ENCODE measurements at regions not wholly inside any gene's neighbourhood (a gene's known extent, or its start where the extent isn't known, plus 50 kb on each side); places are given as distances from the start of the nearest gene placed in this dataset.
"Not testable (repeated sequence)": the region's sequence is repeated elsewhere in the genome, so short reads cannot be mapped to it uniquely, and the experiment has no call there.

- Histone ChIP-seq H3K4me3 (ENCODE audit: low read length, poor library complexity, severe bottlenecking) (no peak overlapping the region), H3K36me3 (ENCODE audit: insufficient read depth, low read length) (no peaks in the 10 kb centered on the region), H3K4me2 (ENCODE audit: low read depth, low read length, poor library complexity, severe bottlenecking) (no peak overlapping the region), H2AFZ (ENCODE audit: low read length) (no peak overlapping the region), H3F3A (ENCODE audit: low read depth) (no peaks in the 10 kb centered on the region), H3K9ac (ENCODE audit: low read depth, low read length, poor library complexity, severe bottlenecking) (no peak overlapping the region), H3K79me2 (ENCODE audit: insufficient read depth, low read length) (no peaks in the 10 kb centered on the region), H3K4me1 (ENCODE audit: insufficient read depth, low read length, poor library complexity, severe bottlenecking) (no peaks in the 10 kb centered on the region), H3K9me3 (ENCODE audit: insufficient read depth, low read depth, low read length) (no peaks in the 10 kb centered on the region), H4K20me1 (ENCODE audit: insufficient read depth, low read length, poor library complexity, severe bottlenecking) (no peaks in the 10 kb centered on the region), H3K27me3 (ENCODE audit: insufficient read depth, low read length, poor library complexity, severe bottlenecking) (no peaks in the 10 kb centered on the region), H3K9me2 (replicated peaks; ENCODE audit: low read depth, low read length) (no peaks in the 10 kb centered on the region)
- TF ChIP-seq EZH2phosphoT487 (IDR thresholded peaks at IDR 0.05; ENCODE audit: borderline replicate concordance) = no peak
- no peak for TF ChIP-seq CTCF (conservative IDR thresholded peaks at IDR 0.05; ENCODE audit: low read length)
Observed at GRCh38 chr9:38329968-38330367, 62.5 kb upstream of the ALDH1B1 start.

DNA sequence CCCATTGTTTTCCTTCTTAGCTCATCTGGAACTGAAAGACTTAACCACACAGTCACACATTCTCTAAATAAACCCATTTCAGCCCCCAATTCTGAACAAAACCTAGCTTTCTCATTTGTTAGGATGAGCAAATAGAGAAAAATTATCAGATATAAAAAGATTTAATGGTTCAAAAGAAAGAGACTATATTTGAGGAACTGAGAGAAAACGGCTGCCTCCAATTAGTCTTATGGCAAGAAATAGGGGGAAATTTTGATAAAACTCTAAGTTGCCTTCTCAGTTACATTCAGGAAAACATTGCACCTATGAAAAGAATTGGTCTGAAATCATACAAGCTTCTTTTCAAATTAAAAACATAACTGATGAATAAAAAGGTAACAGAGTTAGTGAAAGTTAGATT is 63.7 kb upstream of the ALDH1B1 start:
- H3K9ac ChIP-seq (ENCODE audit: low read depth, low read length, poor library complexity, severe bottlenecking) = no peak overlapping the region
- no peaks in the 10 kb centered on the region for H3F3A ChIP-seq (ENCODE audit: low read depth)
- no peaks in the 10 kb centered on the region for H3K9me3 ChIP-seq (ENCODE audit: insufficient read depth, low read depth, low read length)
- H3K27me3 ChIP-seq (ENCODE audit: insufficient read depth, low read length, poor library complexity, severe bottlenecking) = no peaks in the 10 kb centered on the region
- no peaks in the 10 kb centered on the region for H4K20me1 ChIP-seq (ENCODE audit: insufficient read depth, low read length, poor library complexity, severe bottlenecking)
- no peaks in the 10 kb centered on the region for H3K36me3 ChIP-seq (ENCODE audit: insufficient read depth, low read length)
- no peaks in the 10 kb centered on the region for H3K9me2 ChIP-seq (replicated peaks; ENCODE audit: low read depth, low read length)
- no peak overlapping the region for H3K4me3 ChIP-seq (ENCODE audit: low read length, poor library complexity, severe bottlenecking)
- H3K4me1 ChIP-seq (ENCODE audit: insufficient read depth, low read length, poor library complexity, severe bottlenecking) = no peaks in the 10 kb centered on the region
- no peaks in the 10 kb centered on the region for H3K79me2 ChIP-seq (ENCODE audit: insufficient read depth, low read length)
- H2AFZ ChIP-seq (ENCODE audit: low read length) = no peak overlapping the region
- H3K4me2 ChIP-seq (ENCODE audit: low read depth, low read length, poor library complexity, severe bottlenecking) = no peak overlapping the region
- no peak for TF ChIP-seq CTCF (conservative IDR thresholded peaks at IDR 0.05; ENCODE audit: low read length)
- no peak for TF ChIP-seq EZH2phosphoT487 (IDR thresholded peaks at IDR 0.05; ENCODE audit: borderline replicate concordance)

DNA sequence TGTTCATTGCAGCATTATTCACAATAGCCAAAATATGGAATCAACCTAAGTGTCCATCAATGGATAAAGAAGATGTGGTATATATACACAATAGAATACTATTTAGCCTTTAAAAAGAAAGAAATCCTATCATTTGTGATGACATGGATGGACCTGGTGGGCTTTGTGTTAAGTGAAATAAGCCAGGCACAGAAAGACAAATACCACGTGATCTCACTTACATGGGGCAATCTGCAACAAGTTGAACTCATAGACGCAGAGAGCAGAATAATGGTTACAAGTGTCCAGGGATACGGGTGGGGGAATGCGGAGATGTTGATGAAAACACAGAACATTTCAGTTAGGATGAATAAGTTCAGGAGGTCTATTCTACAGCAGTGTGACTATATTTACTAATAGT is 66.4 kb upstream of the ALDH1B1 start:
- no peaks in the 10 kb centered on the region for H3K36me3 ChIP-seq (ENCODE audit: insufficient read depth, low read length)
- no peaks in the 10 kb centered on the region for H3K9me3 ChIP-seq (ENCODE audit: insufficient read depth, low read depth, low read length)
- no peaks in the 10 kb centered on the region for H3K9me2 ChIP-seq (replicated peaks; ENCODE audit: low read depth, low read length)
- no peaks in the 10 kb centered on the region for H3K27me3 ChIP-seq (ENCODE audit: insufficient read depth, low read length, poor library complexity, severe bottlenecking)
- no peaks in the 10 kb centered on the region for H3K4me1 ChIP-seq (ENCODE audit: insufficient read depth, low read length, poor library complexity, severe bottlenecking)
- H3K79me2 ChIP-seq (ENCODE audit: insufficient read depth, low read length) = no peaks in the 10 kb centered on the region
- no peaks in the 10 kb centered on the region for H3F3A ChIP-seq (ENCODE audit: low read depth)
- no peak overlapping the region for H3K9ac ChIP-seq (ENCODE audit: low read depth, low read length, poor library complexity, severe bottlenecking)
- no peak overlapping the region for H3K4me2 ChIP-seq (ENCODE audit: low read depth, low read length, poor library complexity, severe bottlenecking)
- H3K4me3 ChIP-seq (ENCODE audit: low read length, poor library complexity, severe bottlenecking) = no peak overlapping the region
- H4K20me1 ChIP-seq (ENCODE audit: insufficient read depth, low read length, poor library complexity, severe bottlenecking) = no peaks in the 10 kb centered on the region
- TF ChIP-seq CTCF (conservative IDR thresholded peaks at IDR 0.05; ENCODE audit: low read length) (no peak), EZH2phosphoT487 (IDR thresholded peaks at IDR 0.05; ENCODE audit: borderline replicate concordance) (no peak)
- H2AFZ ChIP-seq (ENCODE audit: low read length) = no peak overlapping the region

- not testable (repeated sequence) for H3K27me3 ChIP-seq (ENCODE audit: insufficient read depth, low read length, poor library complexity, severe bottlenecking); H3K9me2 ChIP-seq (replicated peaks; ENCODE audit: low read depth, low read length); H3K36me3 ChIP-seq (ENCODE audit: insufficient read depth, low read length); H4K20me1 ChIP-seq (ENCODE audit: insufficient read depth, low read length, poor library complexity, severe bottlenecking); H2AFZ ChIP-seq (ENCODE audit: low read length); H3K4me2 ChIP-seq (ENCODE audit: low read depth, low read length, poor library complexity, severe bottlenecking); H3K9ac ChIP-seq (ENCODE audit: low read depth, low read length, poor library complexity, severe bottlenecking); H3K9me3 ChIP-seq (ENCODE audit: insufficient read depth, low read depth, low read length); H3K79me2 ChIP-seq (ENCODE audit: insufficient read depth, low read length); H3F3A ChIP-seq (ENCODE audit: low read depth); H3K4me3 ChIP-seq (ENCODE audit: low read length, poor library complexity, severe bottlenecking); H3K4me1 ChIP-seq (ENCODE audit: insufficient read depth, low read length, poor library complexity, severe bottlenecking)
Observed at GRCh38 chr9:38324213-38324612, 68.3 kb upstream of the ALDH1B1 start.

Measured in Loucy (cell line).